HG03108 (cell line): ENCODE measurements at regions not wholly inside any gene's neighbourhood (a gene's known extent, or its start where the extent isn't known, plus 50 kb on each side); places are given as distances from the start of the nearest gene placed in this dataset.

Experiments
- ATAC-seq: cut with Tn5 transposase; IDR thresholded peaks from one replicate; pipeline ENCODE4 v1.9.1; 2021; ENCODE audit warnings: moderate library complexity; ENCODE audit not compliant: unreplicated experiment

DNA sequence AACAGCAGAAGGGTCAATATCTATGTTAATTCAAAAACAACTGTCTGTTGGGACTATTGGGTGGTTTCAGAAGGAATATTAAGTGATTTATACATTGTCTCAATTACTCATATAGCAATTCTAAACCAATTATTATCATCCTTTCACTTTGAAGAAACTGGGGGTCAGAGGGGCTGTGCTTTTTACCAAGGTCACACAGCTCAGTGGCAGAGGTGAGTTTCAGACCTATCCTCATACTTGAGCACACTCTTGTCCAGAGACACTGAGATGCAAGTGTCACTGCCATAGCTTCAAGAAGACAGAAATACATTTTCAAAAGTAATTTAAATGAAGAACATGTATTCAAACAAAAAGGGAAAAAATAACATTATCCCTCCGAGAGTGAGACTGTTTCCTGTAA lies 195.3 kb downstream of the ARL4A start:
- no peak for ATAC-seq

DNA sequence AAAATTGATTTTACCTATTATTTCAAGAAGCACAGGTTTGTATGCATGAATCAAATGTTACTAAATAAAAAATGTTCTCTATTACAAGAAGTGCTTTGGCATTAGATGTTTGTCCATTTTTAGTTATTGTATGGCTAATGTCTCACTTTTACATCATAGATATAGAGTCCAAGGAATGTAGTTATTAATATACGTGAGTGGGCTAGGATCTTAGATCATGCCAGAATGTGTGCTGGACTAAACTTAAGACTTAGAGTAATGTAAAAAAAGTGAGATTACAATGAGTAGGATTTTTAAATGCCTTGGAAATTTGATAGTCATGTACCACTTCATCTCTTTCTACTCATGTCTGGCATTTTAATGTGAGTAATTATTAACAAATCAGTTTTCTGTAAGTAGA lies 196.6 kb downstream of the ARL4A start:
- no peak for ATAC-seq

DNA sequence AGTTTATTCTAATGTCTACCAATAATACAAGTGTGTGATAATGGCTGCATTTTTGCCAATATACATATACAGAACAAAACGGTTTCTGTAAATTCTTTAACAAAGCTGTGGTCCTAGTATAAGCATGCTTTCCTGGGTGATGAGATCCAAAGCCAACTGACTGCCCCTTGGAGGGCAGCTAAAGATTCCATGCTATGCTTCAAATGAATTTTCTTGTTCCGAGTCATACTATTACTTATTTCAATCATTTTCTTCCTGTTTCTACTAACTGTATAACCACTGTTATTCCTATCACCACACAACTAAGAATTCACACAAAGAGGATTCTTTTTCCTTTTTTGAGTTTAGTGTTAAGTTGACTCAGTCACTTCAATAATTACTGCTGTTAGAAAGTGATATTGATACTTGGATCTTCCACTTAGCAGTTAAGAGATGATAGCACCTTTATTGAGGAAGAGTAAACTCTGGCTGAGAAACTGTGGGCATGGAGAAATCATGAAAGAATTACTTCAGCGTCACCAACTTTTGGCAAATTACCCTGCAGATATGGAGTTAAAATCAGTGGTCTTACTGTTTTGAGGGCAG lies 197.5 kb downstream of the ARL4A start:
- ATAC-seq, result no peak

- ATAC-seq, result no peak
These were observed 201.3 kb downstream of the ARL4A start for GRCh38 chr7:12888717-12889116.

GRCh38 chr7:12889391-12889790 lies 202.0 kb downstream of the ARL4A start:
- no peak for ATAC-seq

- ATAC-seq, result no peak
These were observed 203.2 kb downstream of the ARL4A start for GRCh38 chr7:12890586-12890985.

DNA sequence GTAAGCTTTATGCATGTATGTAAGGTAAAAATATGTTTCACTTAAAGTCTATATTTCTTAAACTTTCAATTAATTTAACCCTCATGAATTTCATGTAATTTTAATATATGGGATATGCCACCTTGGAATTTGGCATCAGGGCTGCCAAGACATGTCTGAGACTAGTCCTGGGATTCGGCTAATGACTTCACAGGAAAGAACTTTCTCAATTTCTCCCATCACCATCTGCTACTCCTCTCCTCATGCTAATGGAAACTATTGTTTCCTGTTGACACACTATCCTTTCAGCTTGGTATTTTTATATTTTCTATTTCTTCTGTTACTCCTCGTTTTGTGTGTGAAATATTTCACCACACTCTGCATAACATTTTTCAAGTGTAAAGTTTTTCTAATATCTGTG lies 205.9 kb downstream of the ARL4A start:
- ATAC-seq, result no peak

GRCh38 chr7:12895296-12895695 lies 207.9 kb downstream of the ARL4A start:
- ATAC-seq, result no peak

- no peak for ATAC-seq
These were observed 208.9 kb downstream of the ARL4A start for GRCh38 chr7:12896316-12896715.

DNA sequence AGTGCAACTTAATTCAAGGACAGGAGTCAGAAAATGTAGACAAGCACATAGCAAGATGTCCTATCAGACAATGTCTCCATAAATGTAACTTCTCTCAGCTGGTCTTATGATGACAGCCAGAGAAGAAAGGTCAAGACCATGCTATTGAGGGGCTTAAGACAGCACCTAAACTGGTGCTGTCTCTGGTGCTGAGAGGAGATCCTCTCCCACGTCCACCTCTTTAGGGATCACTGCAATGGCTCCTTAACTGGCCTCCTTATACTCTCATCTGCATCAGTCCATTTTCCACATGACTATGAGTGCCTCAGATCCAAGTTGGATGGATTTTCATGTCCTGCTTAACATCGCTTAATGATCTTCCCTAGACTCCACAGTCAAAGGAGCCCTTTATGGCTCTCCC lies 210.6 kb downstream of the ARL4A start:
- no peak for ATAC-seq

GRCh38 chr7:12898620-12899019 lies 211.2 kb downstream of the ARL4A start:
- ATAC-seq, result no peak

DNA sequence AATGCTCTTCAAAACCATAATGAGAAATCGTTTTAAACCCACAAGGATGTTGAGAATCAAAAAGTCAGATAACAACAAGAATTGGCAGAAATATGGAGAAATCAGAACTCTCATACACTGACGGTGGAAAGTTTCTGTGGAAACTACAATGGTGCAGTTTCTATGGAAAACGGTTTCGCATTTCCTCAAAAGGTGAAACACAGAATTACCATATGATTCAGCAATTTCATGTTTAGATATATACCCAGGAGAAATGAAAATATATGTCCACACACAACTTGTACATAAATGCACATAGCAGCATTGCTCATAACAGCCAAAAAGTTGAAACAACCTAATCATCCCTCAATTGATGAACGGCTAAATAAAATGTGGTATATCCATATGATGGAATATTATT lies 218.2 kb downstream of the ARL4A start:
- ATAC-seq, result no peak

DNA sequence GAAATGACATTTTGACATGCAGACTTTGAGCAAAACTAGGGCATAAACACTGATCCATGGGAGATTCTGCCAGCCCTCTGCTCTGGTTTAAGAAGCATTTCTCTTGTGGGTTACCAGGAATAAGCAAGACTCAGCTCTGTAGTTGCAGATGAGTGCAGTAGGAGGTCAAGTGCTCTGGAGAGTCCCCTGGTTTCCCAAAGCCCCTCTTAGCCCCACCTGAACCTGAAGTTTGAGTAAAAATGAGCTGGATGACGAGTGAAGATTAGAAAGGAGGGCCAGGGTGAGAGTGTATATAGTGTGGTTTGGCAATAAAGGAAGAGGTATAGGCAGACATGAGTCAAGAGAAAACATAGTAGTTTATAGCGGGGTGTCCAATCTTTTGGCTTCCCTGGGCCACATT lies 220.3 kb downstream of the ARL4A start:
- ATAC-seq, result no peak

DNA sequence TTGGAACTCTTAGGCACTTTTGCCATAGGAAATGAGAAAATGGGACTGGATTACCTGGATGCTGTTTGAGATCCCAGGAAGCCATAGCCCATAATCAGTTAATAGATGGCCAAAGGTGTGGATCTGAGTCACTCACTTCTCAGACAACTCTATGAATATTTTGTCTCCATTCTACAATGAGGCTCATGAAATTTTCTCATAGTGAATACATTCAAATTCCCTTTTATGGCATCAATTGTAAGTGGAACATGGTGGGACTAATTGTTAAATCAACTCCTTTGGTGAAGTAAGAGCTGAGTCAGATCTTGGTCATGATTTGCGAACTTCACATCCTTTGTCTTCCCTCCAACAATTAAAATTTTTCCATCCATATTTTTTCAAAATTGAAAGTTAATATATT lies 222.1 kb downstream of the ARL4A start:
- no peak for ATAC-seq

DNA sequence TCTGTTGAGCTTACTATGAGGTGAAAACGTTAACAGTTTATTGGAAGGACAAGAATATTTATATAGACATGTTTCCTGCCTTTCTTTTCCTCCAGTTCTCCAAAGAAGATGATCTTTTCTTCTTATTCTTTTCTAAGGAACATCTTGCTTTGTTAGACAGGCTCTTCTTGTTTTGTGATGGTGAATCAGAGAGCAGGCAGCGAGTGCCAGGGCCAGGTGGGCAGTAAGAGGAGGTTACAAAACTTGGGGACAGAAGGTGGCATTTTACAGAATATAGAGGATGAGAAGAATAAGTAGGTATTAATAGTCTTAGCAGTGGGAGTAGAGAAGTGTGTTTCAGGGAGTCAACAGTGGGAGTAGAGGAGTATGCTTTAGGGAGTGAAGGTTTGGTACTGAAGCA lies 223.6 kb downstream of the ARL4A start:
- ATAC-seq, result no peak

- no peak for ATAC-seq
These were observed 225.6 kb downstream of the ARL4A start for GRCh38 chr7:12913002-12913401.

GRCh38 chr7:12917801-12918200 lies 230.4 kb downstream of the ARL4A start:
- ATAC-seq, result no peak

GRCh38 chr7:12921751-12922345 lies 234.4 kb downstream of the ARL4A start:
- no peak for ATAC-seq

DNA sequence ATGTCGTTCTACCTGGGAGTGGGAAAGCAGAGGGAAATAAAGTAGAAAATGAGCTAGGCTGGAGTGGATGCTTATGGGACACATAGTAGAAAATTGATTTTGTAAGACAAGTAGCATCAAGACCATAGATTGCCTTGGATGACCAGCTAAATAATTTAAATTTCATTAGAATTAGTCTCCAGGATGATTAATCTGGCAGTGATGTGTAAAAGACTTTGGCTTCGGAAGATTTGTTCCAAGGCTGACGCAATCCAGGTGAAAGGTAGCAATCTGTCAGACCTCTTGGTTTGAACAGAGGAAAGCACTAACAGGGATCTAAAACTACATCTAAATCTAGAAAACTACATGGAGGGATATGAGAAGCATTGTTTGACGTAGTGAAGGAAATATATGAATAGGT lies 236.5 kb downstream of the ARL4A start:
- no peak for ATAC-seq

DNA sequence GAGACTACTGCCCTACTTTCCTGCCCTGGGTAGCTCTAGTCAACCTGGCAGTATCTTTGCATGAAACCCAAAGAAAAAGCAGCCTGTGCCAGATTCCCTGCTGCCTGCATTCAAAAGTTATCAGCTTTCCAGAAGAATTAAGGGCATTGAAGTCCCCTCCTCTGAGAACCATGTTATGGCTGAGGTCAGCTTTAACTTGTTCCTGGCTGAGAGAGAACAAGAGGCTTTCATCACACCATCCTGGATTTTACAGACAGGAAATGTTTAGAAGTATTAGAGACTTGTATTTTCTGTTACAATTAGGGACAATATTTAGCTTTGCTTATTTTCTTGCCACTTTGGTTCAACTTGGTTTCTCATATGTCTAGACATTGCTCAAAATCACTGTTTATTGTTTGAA lies 238.8 kb downstream of the ARL4A start:
- no peak for ATAC-seq

GRCh38 chr7:12927635-12928434 lies 240.4 kb downstream of the ARL4A start:
- ATAC-seq, result no peak

DNA sequence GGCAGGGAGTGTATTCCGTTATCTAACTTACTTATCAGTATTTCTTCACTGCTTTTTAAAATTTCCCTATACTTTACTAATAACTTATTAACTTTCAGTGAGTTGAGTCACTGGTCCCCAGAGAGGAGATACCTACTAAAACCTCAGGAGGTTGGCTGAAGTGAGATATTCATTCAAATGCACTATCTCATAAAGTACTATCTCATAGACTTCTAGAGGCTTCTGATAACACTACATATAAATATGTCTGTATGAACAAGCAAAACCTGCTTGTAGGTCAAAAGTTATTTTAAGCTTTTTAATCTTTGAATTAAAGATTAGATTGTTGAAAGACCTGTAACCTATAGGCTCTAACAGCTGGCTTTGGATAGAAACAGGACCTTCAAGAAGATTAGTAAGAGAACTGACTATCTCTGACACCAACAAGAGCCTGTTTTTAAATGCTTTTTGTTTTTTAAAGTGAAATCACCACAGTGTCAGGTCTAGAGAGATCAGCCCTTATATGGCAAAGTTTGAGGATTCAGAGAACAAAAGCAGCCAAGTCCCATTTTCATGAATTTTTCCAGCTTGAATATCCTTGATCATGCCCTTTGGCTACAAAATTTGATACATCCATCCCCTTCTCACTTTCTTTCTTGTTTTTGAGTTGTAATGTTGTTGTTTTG lies 242.2 kb downstream of the ARL4A start:
- ATAC-seq, result no peak
